GM13977 (cell line): ENCODE measurements at regions not wholly inside any gene's neighbourhood (a gene's known extent, or its start where the extent isn't known, plus 50 kb on each side); places are given as distances from the start of the nearest gene placed in this dataset.

ENCODE experiments used
- DNase-seq: peaks from one replicate; pipeline ENCODE4 v3.0.0; 2012; ENCODE audit warnings: low spot score
- CTCF ChIP-seq: IDR thresholded peaks from 2 replicates; pipeline ENCODE4 v1.5.1; 2012; ENCODE audit warnings: mild to moderate bottlenecking, control low read depth; ENCODE audit not compliant: insufficient read depth; ENCODE audit errors: extremely low read depth, missing control alignments
- in situ Hi-C: fragments of 300-500 bp; cut with MboI; formaldehyde crosslinking; loops from one replicate; pipeline ENCODE4 v1.12.0; 2022; ENCODE audit warnings: low sequenced_read_pairs, low pct_unique_long_range_greater_than_20kb, mixed read lengths, inconsistent platforms; ENCODE audit not compliant: unreplicated experiment

- TF ChIP-seq CTCF: no peak
- DNase-seq: no peak
- in situ Hi-C loops: loop anchor here (25.0 kb wide), 1 partner anchor 598 kb away; no protein-coding TSS in a partner anchor
Measured at GRCh38 chr11:128164080-128164741, 423.1 kb downstream of the ETS1 start.

DNA sequence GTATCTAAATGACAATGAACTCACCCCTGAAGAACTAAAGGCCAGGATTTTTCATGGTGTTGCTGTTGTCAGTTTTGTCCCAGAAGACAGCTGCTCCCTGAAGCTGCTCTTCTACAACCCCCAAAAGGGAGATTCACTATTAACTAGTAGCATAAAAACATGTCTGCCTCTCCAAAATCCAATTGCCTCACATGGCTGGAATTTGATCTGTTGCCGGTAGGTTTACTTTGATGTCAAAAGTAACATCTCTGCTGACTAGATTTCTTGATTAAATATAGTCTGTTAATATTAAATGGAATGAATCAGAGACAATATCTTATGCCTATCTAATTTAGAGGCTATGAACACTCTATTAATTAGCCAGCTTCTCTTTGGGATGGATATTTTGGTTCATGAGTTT lies 425.4 kb downstream of the ETS1 start:
- in situ Hi-C loops: loop anchor here (25.0 kb wide), 1 partner anchor 600 kb away; no protein-coding TSS in a partner anchor
- no peak for TF ChIP-seq CTCF
- no peak for DNase-seq

GRCh38 chr11:128161436-128161835 lies 425.9 kb downstream of the ETS1 start:
- TF ChIP-seq CTCF: no peak
- in situ Hi-C loops: loop anchor here (25.0 kb wide), 1 partner anchor 601 kb away; no protein-coding TSS in a partner anchor

GRCh38 chr11:128158860-128159259 lies 428.5 kb downstream of the ETS1 start:
- in situ Hi-C loops: loop anchor here (10.0 to 25.0 kb wide), 2 partner anchors 134 to 603 kb away; no protein-coding TSS in a partner anchor
- no peak for TF ChIP-seq CTCF
- DNase-seq: no peak

More at GRCh38 chr11:128161436-128161835, 425.9 kb downstream of the ETS1 start:
- DNase-seq: no peak

GRCh38 chr11:128157423-128158298 lies 429.7 kb downstream of the ETS1 start:
- DNase-seq: peak; percentile 53
- peak; percentile 69 for TF ChIP-seq CTCF
- in situ Hi-C loops: loop anchor here (10.0 to 25.0 kb wide), 2 partner anchors 133 to 605 kb away; no protein-coding TSS in a partner anchor

DNA sequence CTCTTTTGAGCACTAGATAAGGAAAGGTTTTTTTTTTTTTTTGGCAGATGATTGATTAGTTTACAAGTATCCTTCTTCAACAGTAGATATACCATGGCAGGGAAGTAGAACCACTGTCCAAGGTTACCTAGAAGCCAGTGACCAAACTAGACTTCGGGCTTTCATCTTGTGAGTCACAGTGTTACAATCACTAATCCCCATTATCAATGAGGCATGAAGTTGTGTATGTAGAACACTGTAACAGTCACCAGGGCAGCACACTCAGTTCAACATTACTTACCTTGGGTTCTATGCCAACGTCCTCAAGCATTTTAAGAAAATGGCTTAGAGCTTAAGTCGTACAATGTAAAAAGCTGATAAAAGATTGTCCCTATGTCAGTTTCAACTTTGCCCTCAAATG lies 430.9 kb downstream of the ETS1 start:
- TF ChIP-seq CTCF: no peak
- no peak for DNase-seq
- in situ Hi-C loops: loop anchor here (10.0 to 25.0 kb wide), 2 partner anchors 132 to 606 kb away; no protein-coding TSS in a partner anchor
